ENCODE measurements at regions not wholly inside any gene's neighbourhood (a gene's known extent, or its start where the extent isn't known, plus 50 kb on each side); places are given as distances from the start of the nearest gene placed in this dataset.

GRCh38 chr3:164818318-164818717, 260.0 kb downstream of the SI start:
- intact Hi-C loops (cut with DNase I; ENCODE audit: low total_unique reads): no loop called here
- H3K4me1 ChIP-seq: no peaks in the 10 kb centered on the region
- TF ChIP-seq CTCF (IDR thresholded peaks at IDR 0.05 in 4 of 5, conservative IDR thresholded peaks at IDR 0.05 in 1 of 5) (no peak), POLR2A (IDR thresholded peaks at IDR 0.05) (no peak)

GRCh38 chr3:164814106-164814505, 264.2 kb downstream of the SI start:
- ATAC-seq: no peak
- H3K36me3 ChIP-seq: no peaks in the 10 kb centered on the region
- no peak overlapping the region for H3K4me3 ChIP-seq
- H3K27ac ChIP-seq: no peak overlapping the region
- H3K4me1 ChIP-seq: no peaks in the 10 kb centered on the region
- H3K27me3 ChIP-seq: no peaks in the 10 kb centered on the region
- intact Hi-C loops (cut with DNase I; ENCODE audit: low total_unique reads): no loop called here
- in situ Hi-C loops (cut with MboI; ENCODE audit: low sequenced_read_pairs in 4 of 4): no loop called here
- H3K9me3 ChIP-seq: no peaks in the 10 kb centered on the region
- no peak for DNase-seq
- TF ChIP-seq CTCF (IDR thresholded peaks at IDR 0.05 in 4 of 5, conservative IDR thresholded peaks at IDR 0.05 in 1 of 5) (no peak), POLR2A (IDR thresholded peaks at IDR 0.05) (no peak)

More at GRCh38 chr3:164818318-164818717, 260.0 kb downstream of the SI start:
- in situ Hi-C loops (cut with MboI; ENCODE audit: low sequenced_read_pairs in 4 of 4): no loop called here
- H3K9me3 ChIP-seq: no peaks in the 10 kb centered on the region
- ATAC-seq (no peak), DNase-seq (no peak)
- no peak overlapping the region for H3K27ac ChIP-seq
- H3K27me3 ChIP-seq: no peaks in the 10 kb centered on the region
- no peak overlapping the region for H3K4me3 ChIP-seq
- no peaks in the 10 kb centered on the region for H3K36me3 ChIP-seq

- no peaks in the 10 kb centered on the region for H3K9me3 ChIP-seq
- TF ChIP-seq CTCF (IDR thresholded peaks at IDR 0.05 in 4 of 5, conservative IDR thresholded peaks at IDR 0.05 in 1 of 5): no peak
- TF ChIP-seq POLR2A (IDR thresholded peaks at IDR 0.05): no peak
- no peak overlapping the region for H3K4me3 ChIP-seq
- H3K27me3 ChIP-seq: no peaks in the 10 kb centered on the region
- H3K27ac ChIP-seq: no peak overlapping the region
- H3K36me3 ChIP-seq: no peaks in the 10 kb centered on the region
- DNase-seq (no peak), ATAC-seq (no peak)
- in situ Hi-C loops (cut with MboI; ENCODE audit: low sequenced_read_pairs in 4 of 4) (no loop called here), intact Hi-C loops (cut with DNase I; ENCODE audit: low total_unique reads) (no loop called here)
- no peaks in the 10 kb centered on the region for H3K4me1 ChIP-seq
These were observed 266.3 kb downstream of the SI start for GRCh38 chr3:164812042-164812441.

GRCh38 chr3:164806188-164806587, 272.1 kb downstream of the SI start:
- DNase-seq (no peak), ATAC-seq (no peak)
- Histone ChIP-seq H3K4me1 (no peaks in the 10 kb centered on the region), H3K27ac (no peak overlapping the region), H3K4me3 (no peak overlapping the region), H3K9me3 (no peaks in the 10 kb centered on the region), H3K27me3 (no peaks in the 10 kb centered on the region), H3K36me3 (no peaks in the 10 kb centered on the region)
- intact Hi-C loops (cut with DNase I; ENCODE audit: low total_unique reads) (no loop called here), in situ Hi-C loops (cut with MboI; ENCODE audit: low sequenced_read_pairs in 4 of 4) (no loop called here)
- TF ChIP-seq CTCF (IDR thresholded peaks at IDR 0.05 in 4 of 5, conservative IDR thresholded peaks at IDR 0.05 in 1 of 5): no peak
- TF ChIP-seq POLR2A (IDR thresholded peaks at IDR 0.05): no peak

GRCh38 chr3:164794099-164794498, 284.2 kb downstream of the SI start:
- in situ Hi-C loops (cut with MboI; ENCODE audit: low sequenced_read_pairs in 4 of 4): no loop called here
- ATAC-seq (no peak), DNase-seq (no peak)
- H3K36me3 ChIP-seq: no peaks in the 10 kb centered on the region
- H3K4me1 ChIP-seq: no peaks in the 10 kb centered on the region
- intact Hi-C loops (cut with DNase I; ENCODE audit: low total_unique reads): no loop called here
- H3K9me3 ChIP-seq: no peaks in the 10 kb centered on the region
- H3K4me3 ChIP-seq: no peak overlapping the region
- H3K27ac ChIP-seq: no peak overlapping the region
- TF ChIP-seq POLR2A (IDR thresholded peaks at IDR 0.05) (no peak), CTCF (IDR thresholded peaks at IDR 0.05 in 4 of 5, conservative IDR thresholded peaks at IDR 0.05 in 1 of 5) (no peak)
- H3K27me3 ChIP-seq: no peaks in the 10 kb centered on the region

Measured in gastrocnemius medialis (tissue), 4 donors.